Astrocyte (in vitro differentiated cells and primary cell): ENCODE measurements at regions not wholly inside any gene's neighbourhood (a gene's known extent, or its start where the extent isn't known, plus 50 kb on each side); places are given as distances from the start of the nearest gene placed in this dataset.
A peak's percentile ranks its signal among the peaks of the same experiment; 100 is the strongest.

Experiments
- DNase-seq: peaks from one replicate; pipeline ENCODE4 v3.0.0-alpha.2; 2010; ENCODE audit warnings: low read depth
- FAIRE-seq: peaks from 2 replicates; lab custom pipeline; 2011; peaks lifted over from hg19 to GRCh38; lab: Jason Lieb, UNC
- H2AFZ ChIP-seq: 2 replicates; pipeline ENCODE4 v1.6.0; 2012; ENCODE audit warnings: low read depth, low read length, inconsistent platforms
- H3K27ac ChIP-seq: 2 replicates; pipeline ENCODE4 v1.5.1; 2011; ENCODE audit warnings: low read depth, low read length, inconsistent platforms
- H3K27me3 ChIP-seq: 2 replicates; pipeline ENCODE4 v1.6.0; 2011; ENCODE audit warnings: low read length, inconsistent platforms; ENCODE audit not compliant: insufficient read depth
- H3K36me3 ChIP-seq: 2 replicates; pipeline ENCODE4 v1.5.1; 2011; ENCODE audit warnings: low read length, inconsistent platforms; ENCODE audit not compliant: insufficient read depth
- H3K4me1 ChIP-seq: 2 replicates; pipeline ENCODE4 v1.5.1; 2011; ENCODE audit warnings: low read length, inconsistent platforms; ENCODE audit not compliant: insufficient read depth
- H3K4me2 ChIP-seq: 2 replicates; pipeline ENCODE4 v1.6.0; 2012; ENCODE audit warnings: low read length, inconsistent platforms
- H3K4me3 ChIP-seq: 2 replicates; pipeline ENCODE4 v1.5.1; 2011; ENCODE audit warnings: low read depth, mild to moderate bottlenecking, low read length, inconsistent platforms; ENCODE audit not compliant: insufficient read depth
- H3K79me2 ChIP-seq: 2 replicates; pipeline ENCODE4 v1.6.0; 2012; ENCODE audit warnings: mild to moderate bottlenecking, low read length, inconsistent platforms; ENCODE audit not compliant: insufficient read depth
- H3K9ac ChIP-seq: 2 replicates; pipeline ENCODE4 v1.6.0; 2012; ENCODE audit warnings: mild to moderate bottlenecking, low read length, inconsistent platforms
- H3K9me3 ChIP-seq: 2 replicates; pipeline ENCODE4 v1.5.1; 2012; ENCODE audit warnings: low read depth, mild to moderate bottlenecking, low read length, inconsistent platforms; ENCODE audit not compliant: insufficient read depth
- H4K20me1 ChIP-seq: 2 replicates; pipeline ENCODE4 v1.6.0; 2012; ENCODE audit warnings: low read length, inconsistent platforms; ENCODE audit not compliant: insufficient read depth
- H3K27ac Mint-ChIP-seq: one replicate; pipeline ENCODE4 v1.8.0; 2021; ENCODE audit warnings: mild to moderate bottlenecking, mixed read lengths; ENCODE audit not compliant: unreplicated experiment
- H3K27me3 Mint-ChIP-seq: one replicate; pipeline ENCODE4 v1.8.0; 2021; ENCODE audit warnings: low read depth, mixed read lengths; ENCODE audit not compliant: unreplicated experiment
- H3K36me3 Mint-ChIP-seq: one replicate; pipeline ENCODE4 v1.8.0; 2021; ENCODE audit warnings: low read depth, mixed read lengths; ENCODE audit not compliant: unreplicated experiment
- H3K4me1 Mint-ChIP-seq: one replicate; pipeline ENCODE4 v1.8.0; 2021; ENCODE audit warnings: low read depth, mixed read lengths; ENCODE audit not compliant: unreplicated experiment
- H3K4me3 Mint-ChIP-seq: one replicate; pipeline ENCODE4 v1.8.0; 2021; ENCODE audit warnings: mild to moderate bottlenecking, moderate library complexity, mixed read lengths; ENCODE audit not compliant: unreplicated experiment
- H3K9me3 Mint-ChIP-seq: one replicate; pipeline ENCODE4 v1.8.0; 2021; ENCODE audit warnings: mild to moderate bottlenecking, mixed read lengths; ENCODE audit not compliant: unreplicated experiment
- CTCF ChIP-seq: IDR thresholded peaks from 2 replicates; pipeline ENCODE4 v1.5.1; 2011; ENCODE audit warnings: low read depth, mild to moderate bottlenecking, inconsistent platforms, low read length, moderate library complexity; ENCODE audit not compliant: insufficient read depth
- EZH2 ChIP-seq: IDR thresholded peaks from 2 replicates; pipeline ENCODE4 v1.6.1; 2012; ENCODE audit warnings: mild to moderate bottlenecking, low read length, inconsistent platforms; ENCODE audit not compliant: insufficient read depth

GRCh38 chr10:3455385-3456334 is 283.1 kb upstream of the PITRM1 start:
- peaks cover 36% of the 10 kb centered on the region for H3K4me1 ChIP-seq
- H3K27ac Mint-ChIP-seq = peak overlapping the region; percentile 96
- no peaks in the 10 kb centered on the region for H3K79me2 ChIP-seq
- no peak overlapping the region for H2AFZ ChIP-seq
- no peaks in the 10 kb centered on the region for H3K27me3 Mint-ChIP-seq
- H3K4me1 Mint-ChIP-seq = peaks cover 39% of the 10 kb centered on the region
- H4K20me1 ChIP-seq = no peaks in the 10 kb centered on the region
- no peaks in the 10 kb centered on the region for H3K36me3 ChIP-seq
- peak overlapping the region; percentile 43 for H3K9ac ChIP-seq
- H3K9me3 Mint-ChIP-seq = peaks cover 7% of the 10 kb centered on the region
- DNase-seq (peak; percentile 30), FAIRE-seq (no peak)
- no peaks in the 10 kb centered on the region for H3K9me3 ChIP-seq
- H3K4me3 ChIP-seq = no peak overlapping the region
- H3K27me3 ChIP-seq = no peaks in the 10 kb centered on the region
- H3K36me3 Mint-ChIP-seq = peaks cover 6% of the 10 kb centered on the region
- peak overlapping the region; percentile 55 for H3K27ac ChIP-seq
- no peak for TF ChIP-seq EZH2
- no peak for TF ChIP-seq CTCF
- peak overlapping the region; percentile 46 for H3K4me3 Mint-ChIP-seq
- H3K4me2 ChIP-seq = peak overlapping the region; percentile 16

- Mint-ChIP-seq H3K4me1 (peaks cover 39% of the 10 kb centered on the region), H3K9me3 (no peaks in the 10 kb centered on the region), H3K27ac (peak overlapping the region; percentile 99), H3K4me3 (peak overlapping the region; percentile 61), H3K36me3 (no peaks in the 10 kb centered on the region), H3K27me3 (no peaks in the 10 kb centered on the region)
- peak; percentile 88 for DNase-seq
- peak; percentile 37 for FAIRE-seq
- Histone ChIP-seq H3K79me2 (no peaks in the 10 kb centered on the region), H4K20me1 (no peaks in the 10 kb centered on the region), H3K36me3 (no peaks in the 10 kb centered on the region), H3K9me3 (no peaks in the 10 kb centered on the region), H3K4me1 (peaks cover 36% of the 10 kb centered on the region), H3K27ac (peak overlapping the region; percentile 93), H3K27me3 (no peaks in the 10 kb centered on the region), H2AFZ (no peak overlapping the region), H3K9ac (peak overlapping the region; percentile 75), H3K4me2 (peak overlapping the region; percentile 75), H3K4me3 (peak overlapping the region; percentile 4)
- TF ChIP-seq CTCF = no peak
- no peak for TF ChIP-seq EZH2
Observed at GRCh38 chr10:3452683-3453361, 280.2 kb upstream of the PITRM1 start.
